Fibroblast of lung (primary cell): ENCODE measurements at regions not wholly inside any gene's neighbourhood (a gene's known extent, or its start where the extent isn't known, plus 50 kb on each side); places are given as distances from the start of the nearest gene placed in this dataset.

Experiments
- EZH2 ChIP-seq: IDR thresholded peaks from 2 replicates; pipeline ENCODE4 v1.5.1; 2012; ENCODE audit warnings: low read length, control low read depth, mild to moderate bottlenecking; ENCODE audit errors: missing control alignments
- TF ChIP-seq, protein P1 (sequence below), 2 donors: IDR thresholded peaks in 1 of 2; conservative IDR thresholded peaks in 1 of 2; 1 replicate in 1 of 2; 2 replicates in 1 of 2; pipeline ENCODE4 v1.5.1; 2011 to 2012; ENCODE audit warnings: low read length in 2 of 2, control low read depth in 1 of 2, inconsistent platforms in 1 of 2, low read depth in 1 of 2, mild to moderate bottlenecking in 1 of 2

DNA sequence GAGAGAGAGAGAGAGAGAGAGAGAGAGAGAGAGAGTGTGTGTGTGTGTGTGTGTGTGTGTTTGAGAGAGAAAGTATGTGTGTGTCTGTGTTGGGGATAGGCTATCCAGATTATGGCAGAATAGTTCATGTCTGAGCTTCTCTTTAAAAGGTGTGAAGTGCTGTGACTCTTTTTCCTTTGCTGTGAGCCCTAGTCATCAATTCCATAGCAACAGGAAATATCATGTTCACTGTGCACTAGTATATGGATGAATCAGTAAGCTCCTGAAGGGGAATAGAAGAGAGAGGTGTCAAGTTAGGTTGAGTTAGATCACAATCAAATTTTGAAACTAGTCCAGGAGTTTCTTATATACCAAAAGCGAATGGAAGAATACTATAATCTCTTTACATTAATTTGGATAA is 318.7 kb downstream of the RFPL4B start:
- TF ChIP-seq, protein P1, sequence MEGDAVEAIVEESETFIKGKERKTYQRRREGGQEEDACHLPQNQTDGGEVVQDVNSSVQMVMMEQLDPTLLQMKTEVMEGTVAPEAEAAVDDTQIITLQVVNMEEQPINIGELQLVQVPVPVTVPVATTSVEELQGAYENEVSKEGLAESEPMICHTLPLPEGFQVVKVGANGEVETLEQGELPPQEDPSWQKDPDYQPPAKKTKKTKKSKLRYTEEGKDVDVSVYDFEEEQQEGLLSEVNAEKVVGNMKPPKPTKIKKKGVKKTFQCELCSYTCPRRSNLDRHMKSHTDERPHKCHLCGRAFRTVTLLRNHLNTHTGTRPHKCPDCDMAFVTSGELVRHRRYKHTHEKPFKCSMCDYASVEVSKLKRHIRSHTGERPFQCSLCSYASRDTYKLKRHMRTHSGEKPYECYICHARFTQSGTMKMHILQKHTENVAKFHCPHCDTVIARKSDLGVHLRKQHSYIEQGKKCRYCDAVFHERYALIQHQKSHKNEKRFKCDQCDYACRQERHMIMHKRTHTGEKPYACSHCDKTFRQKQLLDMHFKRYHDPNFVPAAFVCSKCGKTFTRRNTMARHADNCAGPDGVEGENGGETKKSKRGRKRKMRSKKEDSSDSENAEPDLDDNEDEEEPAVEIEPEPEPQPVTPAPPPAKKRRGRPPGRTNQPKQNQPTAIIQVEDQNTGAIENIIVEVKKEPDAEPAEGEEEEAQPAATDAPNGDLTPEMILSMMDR (conservative IDR thresholded peaks at IDR 0.05 in 1 of 2, IDR thresholded peaks at IDR 0.05 in 1 of 2; ENCODE audit: low read depth in 1 of 2, low read length in 2 of 2): no peak
- TF ChIP-seq EZH2: no peak
